ENCODE measurements at regions not wholly inside any gene's neighbourhood (a gene's known extent, or its start where the extent isn't known, plus 50 kb on each side); places are given as distances from the start of the nearest gene placed in this dataset.

DNA sequence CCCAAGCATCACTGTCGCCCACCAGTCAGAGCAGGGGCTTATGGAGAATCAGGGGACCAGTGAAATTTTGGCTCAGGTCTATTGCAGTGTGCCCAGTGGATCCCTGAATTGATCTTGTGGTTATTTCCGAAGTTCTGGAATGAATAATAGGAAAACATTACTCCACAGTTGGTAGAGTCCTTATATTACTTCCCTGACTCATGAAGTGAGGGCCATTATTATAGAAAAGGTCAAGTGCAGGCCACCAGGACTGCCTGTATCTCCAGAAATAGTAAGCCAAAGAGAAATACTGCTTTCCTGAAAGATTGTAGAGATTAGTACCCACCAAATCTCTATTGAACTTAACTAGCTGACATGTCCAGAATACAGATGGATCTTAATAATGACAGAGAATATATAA is 335.0 kb downstream of the NPR3 start:
- Histone ChIP-seq H4K20me1 (replicated peaks; ENCODE audit: insufficient read depth) (no peaks in the 10 kb centered on the region), H3K27me3 (ENCODE audit: insufficient read depth) (no peaks in the 10 kb centered on the region), H3K27ac (ENCODE audit: low read depth) (no peak overlapping the region), H2AFZ (no peak overlapping the region), H3K4me1 (ENCODE audit: insufficient read depth) (no peaks in the 10 kb centered on the region), H3F3A (replicated peaks; ENCODE audit: low read depth) (no peaks in the 10 kb centered on the region), H3K4me3 (no peak overlapping the region), H3K9me2 (ENCODE audit: insufficient read depth) (no peaks in the 10 kb centered on the region; the same call in 1 of the 2 replicates), H3K79me2 (replicated peaks; ENCODE audit: insufficient read depth) (no peaks in the 10 kb centered on the region), H3K4me2 (no peak overlapping the region), H3K36me3 (ENCODE audit: insufficient read depth) (no peaks in the 10 kb centered on the region)
- peaks cover 4% of the 10 kb centered on the region; the same call in 2 of the 3 replicates for H3K36me3 Mint-ChIP-seq (ENCODE audit: low read depth)
- H3K4me1 Mint-ChIP-seq = no peaks in the 10 kb centered on the region
- peaks cover 16% of the 10 kb centered on the region for H3K9me3 Mint-ChIP-seq
- no peak for ATAC-seq
- H3K4me3 Mint-ChIP-seq = no peak overlapping the region
- no peak for DNase-seq (ENCODE audit: low spot score)
- no peak overlapping the region for H3K27ac Mint-ChIP-seq
- TF ChIP-seq EZH2 (IDR thresholded peaks at IDR 0.05; ENCODE audit: low read depth, unreplicated experiment) (no peak), STAT1 (IDR thresholded peaks at IDR 0.05; ENCODE audit: unreplicated experiment) (no peak), EZH2phosphoT487 (IDR thresholded peaks at IDR 0.05; ENCODE audit: unreplicated experiment) (no peak), CREB1 (CRISPR knock-in tag; IDR thresholded peaks at IDR 0.05; ENCODE audit: low read depth) (no peak), ZNF114 (CRISPR knock-in tag; IDR thresholded peaks at IDR 0.05) (no peak), NANOG (IDR thresholded peaks at IDR 0.05; ENCODE audit: borderline replicate concordance) (no peak), ZNF331 (CRISPR knock-in tag; IDR thresholded peaks at IDR 0.05; ENCODE audit: low read depth) (no peak), JUNB (IDR thresholded peaks at IDR 0.05; ENCODE audit: unreplicated experiment) (no peak), POLR2AphosphoS5 (IDR thresholded peaks at IDR 0.05; ENCODE audit: low read depth) (no peak)
- TF ChIP-seq, protein P1, sequence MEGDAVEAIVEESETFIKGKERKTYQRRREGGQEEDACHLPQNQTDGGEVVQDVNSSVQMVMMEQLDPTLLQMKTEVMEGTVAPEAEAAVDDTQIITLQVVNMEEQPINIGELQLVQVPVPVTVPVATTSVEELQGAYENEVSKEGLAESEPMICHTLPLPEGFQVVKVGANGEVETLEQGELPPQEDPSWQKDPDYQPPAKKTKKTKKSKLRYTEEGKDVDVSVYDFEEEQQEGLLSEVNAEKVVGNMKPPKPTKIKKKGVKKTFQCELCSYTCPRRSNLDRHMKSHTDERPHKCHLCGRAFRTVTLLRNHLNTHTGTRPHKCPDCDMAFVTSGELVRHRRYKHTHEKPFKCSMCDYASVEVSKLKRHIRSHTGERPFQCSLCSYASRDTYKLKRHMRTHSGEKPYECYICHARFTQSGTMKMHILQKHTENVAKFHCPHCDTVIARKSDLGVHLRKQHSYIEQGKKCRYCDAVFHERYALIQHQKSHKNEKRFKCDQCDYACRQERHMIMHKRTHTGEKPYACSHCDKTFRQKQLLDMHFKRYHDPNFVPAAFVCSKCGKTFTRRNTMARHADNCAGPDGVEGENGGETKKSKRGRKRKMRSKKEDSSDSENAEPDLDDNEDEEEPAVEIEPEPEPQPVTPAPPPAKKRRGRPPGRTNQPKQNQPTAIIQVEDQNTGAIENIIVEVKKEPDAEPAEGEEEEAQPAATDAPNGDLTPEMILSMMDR (conservative IDR thresholded peaks at IDR 0.05; ENCODE audit: low read depth in 2 of 2) = no peak
- TF ChIP-seq, protein P2, sequence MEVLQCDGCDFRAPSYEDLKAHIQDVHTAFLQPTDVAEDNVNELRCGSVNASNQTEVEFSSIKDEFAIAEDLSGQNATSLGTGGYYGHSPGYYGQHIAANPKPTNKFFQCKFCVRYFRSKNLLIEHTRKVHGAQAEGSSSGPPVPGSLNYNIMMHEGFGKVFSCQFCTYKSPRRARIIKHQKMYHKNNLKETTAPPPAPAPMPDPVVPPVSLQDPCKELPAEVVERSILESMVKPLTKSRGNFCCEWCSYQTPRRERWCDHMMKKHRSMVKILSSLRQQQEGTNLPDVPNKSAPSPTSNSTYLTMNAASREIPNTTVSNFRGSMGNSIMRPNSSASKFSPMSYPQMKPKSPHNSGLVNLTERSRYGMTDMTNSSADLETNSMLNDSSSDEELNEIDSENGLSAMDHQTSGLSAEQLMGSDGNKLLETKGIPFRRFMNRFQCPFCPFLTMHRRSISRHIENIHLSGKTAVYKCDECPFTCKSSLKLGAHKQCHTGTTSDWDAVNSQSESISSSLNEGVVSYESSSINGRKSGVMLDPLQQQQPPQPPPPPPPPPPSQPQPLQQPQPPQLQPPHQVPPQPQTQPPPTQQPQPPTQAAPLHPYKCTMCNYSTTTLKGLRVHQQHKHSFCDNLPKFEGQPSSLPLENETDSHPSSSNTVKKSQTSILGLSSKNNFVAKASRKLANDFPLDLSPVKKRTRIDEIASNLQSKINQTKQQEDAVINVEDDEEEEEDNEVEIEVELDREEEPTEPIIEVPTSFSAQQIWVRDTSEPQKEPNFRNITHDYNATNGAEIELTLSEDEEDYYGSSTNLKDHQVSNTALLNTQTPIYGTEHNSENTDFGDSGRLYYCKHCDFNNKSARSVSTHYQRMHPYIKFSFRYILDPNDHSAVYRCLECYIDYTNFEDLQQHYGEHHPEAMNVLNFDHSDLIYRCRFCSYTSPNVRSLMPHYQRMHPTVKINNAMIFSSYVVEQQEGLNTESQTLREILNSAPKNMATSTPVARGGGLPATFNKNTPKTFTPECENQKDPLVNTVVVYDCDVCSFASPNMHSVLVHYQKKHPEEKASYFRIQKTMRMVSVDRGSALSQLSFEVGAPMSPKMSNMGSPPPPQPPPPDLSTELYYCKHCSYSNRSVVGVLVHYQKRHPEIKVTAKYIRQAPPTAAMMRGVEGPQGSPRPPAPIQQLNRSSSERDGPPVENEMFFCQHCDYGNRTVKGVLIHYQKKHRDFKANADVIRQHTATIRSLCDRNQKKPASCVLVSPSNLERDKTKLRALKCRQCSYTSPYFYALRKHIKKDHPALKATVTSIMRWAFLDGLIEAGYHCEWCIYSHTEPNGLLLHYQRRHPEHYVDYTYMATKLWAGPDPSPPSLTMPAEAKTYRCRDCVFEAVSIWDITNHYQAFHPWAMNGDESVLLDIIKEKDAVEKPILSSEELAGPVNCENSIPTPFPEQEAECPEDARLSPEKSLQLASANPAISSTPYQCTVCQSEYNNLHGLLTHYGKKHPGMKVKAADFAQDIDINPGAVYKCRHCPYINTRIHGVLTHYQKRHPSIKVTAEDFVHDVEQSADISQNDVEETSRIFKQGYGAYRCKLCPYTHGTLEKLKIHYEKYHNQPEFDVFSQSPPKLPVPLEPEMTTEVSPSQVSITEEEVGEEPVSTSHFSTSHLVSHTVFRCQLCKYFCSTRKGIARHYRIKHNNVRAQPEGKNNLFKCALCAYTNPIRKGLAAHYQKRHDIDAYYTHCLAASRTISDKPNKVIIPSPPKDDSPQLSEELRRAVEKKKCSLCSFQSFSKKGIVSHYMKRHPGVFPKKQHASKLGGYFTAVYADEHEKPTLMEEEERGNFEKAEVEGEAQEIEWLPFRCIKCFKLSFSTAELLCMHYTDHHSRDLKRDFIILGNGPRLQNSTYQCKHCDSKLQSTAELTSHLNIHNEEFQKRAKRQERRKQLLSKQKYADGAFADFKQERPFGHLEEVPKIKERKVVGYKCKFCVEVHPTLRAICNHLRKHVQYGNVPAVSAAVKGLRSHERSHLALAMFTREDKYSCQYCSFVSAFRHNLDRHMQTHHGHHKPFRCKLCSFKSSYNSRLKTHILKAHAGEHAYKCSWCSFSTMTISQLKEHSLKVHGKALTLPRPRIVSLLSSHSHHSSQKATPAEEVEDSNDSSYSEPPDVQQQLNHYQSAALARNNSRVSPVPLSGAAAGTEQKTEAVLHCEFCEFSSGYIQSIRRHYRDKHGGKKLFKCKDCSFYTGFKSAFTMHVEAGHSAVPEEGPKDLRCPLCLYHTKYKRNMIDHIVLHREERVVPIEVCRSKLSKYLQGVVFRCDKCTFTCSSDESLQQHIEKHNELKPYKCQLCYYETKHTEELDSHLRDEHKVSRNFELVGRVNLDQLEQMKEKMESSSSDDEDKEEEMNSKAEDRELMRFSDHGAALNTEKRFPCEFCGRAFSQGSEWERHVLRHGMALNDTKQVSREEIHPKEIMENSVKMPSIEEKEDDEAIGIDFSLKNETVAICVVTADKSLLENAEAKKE (CRISPR knock-in tag; IDR thresholded peaks at IDR 0.05) = no peak
- TF ChIP-seq, protein P3, sequence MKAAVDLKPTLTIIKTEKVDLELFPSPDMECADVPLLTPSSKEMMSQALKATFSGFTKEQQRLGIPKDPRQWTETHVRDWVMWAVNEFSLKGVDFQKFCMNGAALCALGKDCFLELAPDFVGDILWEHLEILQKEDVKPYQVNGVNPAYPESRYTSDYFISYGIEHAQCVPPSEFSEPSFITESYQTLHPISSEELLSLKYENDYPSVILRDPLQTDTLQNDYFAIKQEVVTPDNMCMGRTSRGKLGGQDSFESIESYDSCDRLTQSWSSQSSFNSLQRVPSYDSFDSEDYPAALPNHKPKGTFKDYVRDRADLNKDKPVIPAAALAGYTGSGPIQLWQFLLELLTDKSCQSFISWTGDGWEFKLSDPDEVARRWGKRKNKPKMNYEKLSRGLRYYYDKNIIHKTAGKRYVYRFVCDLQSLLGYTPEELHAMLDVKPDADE (IDR thresholded peaks at IDR 0.05) = no peak
- TF ChIP-seq, protein P4, sequence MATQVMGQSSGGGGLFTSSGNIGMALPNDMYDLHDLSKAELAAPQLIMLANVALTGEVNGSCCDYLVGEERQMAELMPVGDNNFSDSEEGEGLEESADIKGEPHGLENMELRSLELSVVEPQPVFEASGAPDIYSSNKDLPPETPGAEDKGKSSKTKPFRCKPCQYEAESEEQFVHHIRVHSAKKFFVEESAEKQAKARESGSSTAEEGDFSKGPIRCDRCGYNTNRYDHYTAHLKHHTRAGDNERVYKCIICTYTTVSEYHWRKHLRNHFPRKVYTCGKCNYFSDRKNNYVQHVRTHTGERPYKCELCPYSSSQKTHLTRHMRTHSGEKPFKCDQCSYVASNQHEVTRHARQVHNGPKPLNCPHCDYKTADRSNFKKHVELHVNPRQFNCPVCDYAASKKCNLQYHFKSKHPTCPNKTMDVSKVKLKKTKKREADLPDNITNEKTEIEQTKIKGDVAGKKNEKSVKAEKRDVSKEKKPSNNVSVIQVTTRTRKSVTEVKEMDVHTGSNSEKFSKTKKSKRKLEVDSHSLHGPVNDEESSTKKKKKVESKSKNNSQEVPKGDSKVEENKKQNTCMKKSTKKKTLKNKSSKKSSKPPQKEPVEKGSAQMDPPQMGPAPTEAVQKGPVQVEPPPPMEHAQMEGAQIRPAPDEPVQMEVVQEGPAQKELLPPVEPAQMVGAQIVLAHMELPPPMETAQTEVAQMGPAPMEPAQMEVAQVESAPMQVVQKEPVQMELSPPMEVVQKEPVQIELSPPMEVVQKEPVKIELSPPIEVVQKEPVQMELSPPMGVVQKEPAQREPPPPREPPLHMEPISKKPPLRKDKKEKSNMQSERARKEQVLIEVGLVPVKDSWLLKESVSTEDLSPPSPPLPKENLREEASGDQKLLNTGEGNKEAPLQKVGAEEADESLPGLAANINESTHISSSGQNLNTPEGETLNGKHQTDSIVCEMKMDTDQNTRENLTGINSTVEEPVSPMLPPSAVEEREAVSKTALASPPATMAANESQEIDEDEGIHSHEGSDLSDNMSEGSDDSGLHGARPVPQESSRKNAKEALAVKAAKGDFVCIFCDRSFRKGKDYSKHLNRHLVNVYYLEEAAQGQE (IDR thresholded peaks at IDR 0.05; ENCODE audit: unreplicated experiment) = no peak
- no peaks in the 10 kb centered on the region for H3K27me3 Mint-ChIP-seq (ENCODE audit: insufficient read depth, low read depth, poor library complexity)

Data from GM23338 (cell line).